Lower lobe of right lung (tissue), 2 donors: ENCODE measurements at regions not wholly inside any gene's neighbourhood (a gene's known extent, or its start where the extent isn't known, plus 50 kb on each side); places are given as distances from the start of the nearest gene placed in this dataset.

Source experiments
- ATAC-seq, 2 donors: fragments of 200-7000 bp; cut with Tn5 transposase; one replicate each; pipeline ENCODE4 v1.9.1; 2020 to 2022; ENCODE audit warnings: mild to moderate bottlenecking in 2 of 2, moderate library complexity in 2 of 2
- DNase-seq: peaks from one replicate; pipeline ENCODE4 v3.0.0-alpha.2; 2020
- H3K27ac ChIP-seq: fragments of 200-600 bp; one replicate; pipeline ENCODE4 v1.8.0; 2022
- H3K27me3 ChIP-seq: fragments of 200-600 bp; one replicate; pipeline ENCODE4 v1.8.0; 2022; ENCODE audit warnings: low read depth
- H3K36me3 ChIP-seq: fragments of 200-600 bp; one replicate; pipeline ENCODE4 v1.8.0; 2022; ENCODE audit warnings: mild to moderate bottlenecking
- H3K4me1 ChIP-seq: fragments of 200-600 bp; one replicate; pipeline ENCODE4 v1.8.0; 2022
- H3K4me3 ChIP-seq: fragments of 200-600 bp; one replicate; pipeline ENCODE4 v1.8.0; 2022; ENCODE audit warnings: mild to moderate bottlenecking
- H3K9me3 ChIP-seq: fragments of 200-600 bp; one replicate; pipeline ENCODE4 v1.8.0; 2022
- CTCF ChIP-seq: fragments of 200-600 bp; IDR thresholded peaks from one replicate; pipeline ENCODE4 v1.8.0; 2022; ENCODE audit warnings: antibody characterized with exemption, mild to moderate bottlenecking
- intact Hi-C: fragments of 100-400 bp; cut with DNase I; formaldehyde crosslinking; loops from one replicate; pipeline ENCODE4 v1.11.0; 2022
- donor health status: DM: no; HTN: yes; CAD: no; lungs with severe emphysema.

GRCh38 chr4:108270466-108271450, 102.0 kb upstream of the LEF1 start:
- Histone ChIP-seq H3K36me3 (no peaks in the 10 kb centered on the region), H3K4me3 (no peak overlapping the region), H3K4me1 (no peaks in the 10 kb centered on the region), H3K27ac (no peak overlapping the region), H3K9me3 (no peaks in the 10 kb centered on the region), H3K27me3 (no peaks in the 10 kb centered on the region)
- DNase-seq (no peak), ATAC-seq (no peak)
- intact Hi-C loops = no loop called here
- TF ChIP-seq CTCF = no peak

GRCh38 chr4:108264693-108265092, 96.0 kb upstream of the LEF1 start:
- ATAC-seq = no peak
- Histone ChIP-seq H3K27ac (no peak overlapping the region), H3K4me3 (no peak overlapping the region), H3K4me1 (no peaks in the 10 kb centered on the region), H3K36me3 (no peaks in the 10 kb centered on the region), H3K27me3 (no peaks in the 10 kb centered on the region), H3K9me3 (no peaks in the 10 kb centered on the region)
- no peak for DNase-seq
- no peak for TF ChIP-seq CTCF
- intact Hi-C loops = no loop called here

- Histone ChIP-seq H3K4me3 (no peak overlapping the region), H3K4me1 (no peaks in the 10 kb centered on the region), H3K9me3 (no peaks in the 10 kb centered on the region), H3K27me3 (no peaks in the 10 kb centered on the region), H3K36me3 (no peaks in the 10 kb centered on the region), H3K27ac (no peak overlapping the region)
- DNase-seq (no peak), ATAC-seq (no peak)
- no peak for TF ChIP-seq CTCF
- intact Hi-C loops = no loop called here
These were observed 94.3 kb upstream of the LEF1 start for GRCh38 chr4:108263057-108263456.

- no peaks in the 10 kb centered on the region for H3K9me3 ChIP-seq
- H3K4me1 ChIP-seq = no peaks in the 10 kb centered on the region
- ATAC-seq (no peak), DNase-seq (no peak)
- intact Hi-C loops = no loop called here
- no peak for TF ChIP-seq CTCF
- no peak overlapping the region for H3K27ac ChIP-seq
- H3K4me3 ChIP-seq = no peak overlapping the region
- no peaks in the 10 kb centered on the region for H3K36me3 ChIP-seq
- H3K27me3 ChIP-seq = no peaks in the 10 kb centered on the region
These were observed 92.3 kb upstream of the LEF1 start for GRCh38 chr4:108261026-108261425.

DNA sequence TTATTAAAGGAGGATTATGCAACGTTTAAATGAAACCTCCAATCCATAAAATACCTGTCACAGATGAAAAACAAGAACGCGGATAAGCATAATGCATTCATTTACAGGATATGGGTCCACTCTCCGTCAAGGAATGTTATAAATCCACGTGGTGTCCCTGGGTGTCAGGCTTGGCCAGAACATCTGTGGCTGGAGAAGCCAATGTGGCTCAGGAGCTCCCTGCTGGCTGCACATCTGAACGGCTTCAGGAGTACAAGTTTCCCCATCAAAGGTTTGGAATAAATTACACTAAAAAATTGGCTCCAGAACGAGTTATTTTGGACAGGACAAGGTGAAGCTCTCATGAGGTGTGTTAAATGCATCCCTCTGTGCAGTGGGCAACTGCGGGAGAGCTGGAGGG, 87.8 kb upstream of the LEF1 start:
- Histone ChIP-seq H3K27ac (no peak overlapping the region), H3K27me3 (no peaks in the 10 kb centered on the region), H3K9me3 (no peaks in the 10 kb centered on the region), H3K4me3 (no peak overlapping the region), H3K4me1 (no peaks in the 10 kb centered on the region), H3K36me3 (no peaks in the 10 kb centered on the region)
- no peak for ATAC-seq
- DNase-seq = no peak
- intact Hi-C loops = no loop called here
- no peak for TF ChIP-seq CTCF
